DND-41 (cell line): ENCODE measurements at regions not wholly inside any gene's neighbourhood (a gene's known extent, or its start where the extent isn't known, plus 50 kb on each side); places are given as distances from the start of the nearest gene placed in this dataset.

Experiments
- ATAC-seq: fragments of 200-7000 bp; cut with Tn5 transposase; 3 replicates; pipeline ENCODE4 v1.9.1; 2021; ENCODE audit warnings: low read depth; ENCODE audit not compliant: insufficient read depth
- DNase-seq: peaks from one replicate; pipeline ENCODE4 v3.0.0-alpha.2; 2020
- H2AFZ ChIP-seq: 2 replicates; pipeline ENCODE4 v1.6.0; 2012; ENCODE audit warnings: low read depth, low read length
- H3K27ac ChIP-seq: 2 replicates; pipeline ENCODE4 v1.5.1; 2012; ENCODE audit warnings: low read length, inconsistent platforms
- H3K27me3 ChIP-seq: fragments of 200-600 bp; sonication (generic); 2 replicates; pipeline ENCODE4 v1.6.0; 2012; ENCODE audit warnings: low read length, mild to moderate bottlenecking, inconsistent platforms; ENCODE audit not compliant: insufficient read depth, poor library complexity
- H3K36me3 ChIP-seq: 2 replicates; pipeline ENCODE4 v1.5.1; 2012; ENCODE audit warnings: low read length, inconsistent platforms; ENCODE audit not compliant: insufficient read depth
- H3K4me1 ChIP-seq: 2 replicates; pipeline ENCODE4 v1.5.1; 2012; ENCODE audit warnings: mild to moderate bottlenecking, low read length; ENCODE audit not compliant: insufficient read depth
- H3K4me2 ChIP-seq: 2 replicates; pipeline ENCODE4 v1.6.0; 2012; ENCODE audit warnings: mild to moderate bottlenecking, moderate library complexity, low read length, inconsistent platforms; ENCODE audit not compliant: insufficient read depth
- H3K4me3 ChIP-seq, 2 experiments: fragments of 200-600 bp in 1 of 2; shearing (Covaris generic) in 1 of 2; 2 replicates each; pipeline ENCODE4 v1.5.1; 2012 to 2016; ENCODE audit warnings: inconsistent platforms in 2 of 2, low read length in 2 of 2, mild to moderate bottlenecking in 2 of 2, low read depth in 1 of 2, moderate library complexity in 1 of 2
- H3K79me2 ChIP-seq: 2 replicates; pipeline ENCODE4 v1.6.0; 2012; ENCODE audit warnings: low read length, inconsistent platforms; ENCODE audit not compliant: insufficient read depth
- H3K9ac ChIP-seq: 2 replicates; pipeline ENCODE4 v1.6.0; 2012; ENCODE audit warnings: low read depth, mild to moderate bottlenecking, inconsistent platforms, low read length, moderate library complexity
- H3K9me3 ChIP-seq: 2 replicates; pipeline ENCODE4 v1.5.1; 2012; ENCODE audit warnings: low read length, moderate library complexity, mild to moderate bottlenecking, inconsistent platforms; ENCODE audit not compliant: insufficient read depth, severe bottlenecking
- H4K20me1 ChIP-seq: 2 replicates; pipeline ENCODE4 v1.6.0; 2012; ENCODE audit warnings: low read length; ENCODE audit not compliant: insufficient read depth
- CTCF ChIP-seq: IDR thresholded peaks from 2 replicates; pipeline ENCODE4 v1.5.1; 2012; ENCODE audit warnings: borderline replicate concordance, low read length, moderate library complexity, mild to moderate bottlenecking; ENCODE audit not compliant: poor library complexity, severe bottlenecking; ENCODE audit errors: extremely low read depth
- EZH2 ChIP-seq: IDR thresholded peaks from 3 replicates; pipeline ENCODE4 v1.6.1; 2012; ENCODE audit warnings: borderline replicate concordance, low read depth, mild to moderate bottlenecking, moderate library complexity, low read length, inconsistent platforms; ENCODE audit not compliant: severe bottlenecking

DNA sequence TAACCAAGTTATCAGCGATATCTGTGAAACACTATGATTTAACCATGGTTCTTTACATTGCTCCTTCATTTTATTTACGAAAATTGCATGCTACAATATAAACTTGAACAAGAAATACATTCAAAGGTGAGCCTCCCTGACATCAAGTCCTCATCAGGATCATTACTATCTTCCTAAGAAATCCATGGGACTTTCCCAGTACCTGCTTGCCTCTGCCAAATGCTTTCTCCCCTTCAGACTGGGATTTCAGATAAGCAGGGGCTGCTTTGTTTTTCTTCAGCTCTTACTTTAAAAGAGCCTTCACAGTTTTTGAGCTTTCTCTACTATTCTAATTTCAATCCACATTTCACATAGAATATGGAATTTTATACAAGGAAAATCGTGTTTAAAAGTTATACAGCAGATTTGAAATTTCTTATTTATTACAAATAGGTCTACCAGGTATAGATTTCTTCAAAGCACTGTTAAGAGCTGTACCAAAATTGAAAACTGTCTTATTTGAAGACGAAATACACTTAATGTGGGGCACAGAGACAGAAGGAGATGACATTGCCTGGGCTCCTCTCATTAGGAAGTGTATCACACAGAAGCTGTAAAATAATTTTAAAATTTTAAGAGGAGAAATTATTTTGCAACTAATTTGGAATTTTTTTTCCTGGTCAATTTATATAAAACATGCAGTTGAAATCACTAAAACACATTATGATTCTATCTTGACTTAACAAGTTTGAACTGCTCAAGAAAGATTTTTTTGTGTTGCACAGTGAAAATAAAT lies 615.0 kb upstream of the AGTR1 start:
- Histone ChIP-seq H3K4me1 (peaks cover 32% of the 10 kb centered on the region), H3K9ac (no peak overlapping the region), H3K27ac (no peak overlapping the region), H3K27me3 (no peaks in the 10 kb centered on the region), H3K36me3 (no peaks in the 10 kb centered on the region), H3K79me2 (no peaks in the 10 kb centered on the region), H3K4me3 (no peak overlapping the region), H4K20me1 (no peaks in the 10 kb centered on the region), H2AFZ (no peak overlapping the region), H3K9me3 (no peaks in the 10 kb centered on the region), H3K4me2 (no peak overlapping the region)
- TF ChIP-seq EZH2: no peak
- no peak for TF ChIP-seq CTCF
- no peak for DNase-seq
- ATAC-seq: no peak

- no peak for DNase-seq
- H4K20me1 ChIP-seq: no peaks in the 10 kb centered on the region
- no peaks in the 10 kb centered on the region for H3K27me3 ChIP-seq
- H3K36me3 ChIP-seq: no peaks in the 10 kb centered on the region
- H3K4me3 ChIP-seq: no peak overlapping the region
- H3K9ac ChIP-seq: no peak overlapping the region
- H3K79me2 ChIP-seq: no peaks in the 10 kb centered on the region
- ATAC-seq: no peak
- H3K27ac ChIP-seq: no peak overlapping the region
- TF ChIP-seq CTCF (no peak), EZH2 (no peak)
- H3K4me2 ChIP-seq: no peak overlapping the region
- no peak overlapping the region for H2AFZ ChIP-seq
- H3K9me3 ChIP-seq: no peaks in the 10 kb centered on the region
- peaks cover 39% of the 10 kb centered on the region for H3K4me1 ChIP-seq
These were observed 614.0 kb upstream of the AGTR1 start for GRCh38 chr3:148083526-148084182.

GRCh38 chr3:148084931-148085330 lies 612.8 kb upstream of the AGTR1 start:
- Histone ChIP-seq H2AFZ (0 out of 2 replicates have a peak overlapping the region, but pooled peaks have one; percentile 50), H3K4me2 (no peak overlapping the region), H3K27ac (no peak overlapping the region), H3K4me3 (no peak overlapping the region), H3K9ac (no peak overlapping the region), H3K27me3 (no peaks in the 10 kb centered on the region), H3K4me1 (peaks cover 44% of the 10 kb centered on the region), H3K36me3 (no peaks in the 10 kb centered on the region), H4K20me1 (no peaks in the 10 kb centered on the region), H3K79me2 (no peaks in the 10 kb centered on the region), H3K9me3 (no peaks in the 10 kb centered on the region)
- TF ChIP-seq CTCF (no peak), EZH2 (no peak)
- ATAC-seq (no peak), DNase-seq (no peak)
